HG03060 (cell line): ENCODE measurements at regions not wholly inside any gene's neighbourhood (a gene's known extent, or its start where the extent isn't known, plus 50 kb on each side); places are given as distances from the start of the nearest gene placed in this dataset.

Experiments used
- ATAC-seq: cut with Tn5 transposase; IDR thresholded peaks from one replicate; pipeline ENCODE4 v1.9.1; 2021; ENCODE audit warnings: low read depth, moderate number of reproducible peaks; ENCODE audit not compliant: unreplicated experiment

- no peak for ATAC-seq
Measured at GRCh38 chr15:52925130-52925529, 135.0 kb upstream of the ONECUT1 start.

GRCh38 chr15:52924630-52925029, 134.5 kb upstream of the ONECUT1 start:
- ATAC-seq = no peak

DNA sequence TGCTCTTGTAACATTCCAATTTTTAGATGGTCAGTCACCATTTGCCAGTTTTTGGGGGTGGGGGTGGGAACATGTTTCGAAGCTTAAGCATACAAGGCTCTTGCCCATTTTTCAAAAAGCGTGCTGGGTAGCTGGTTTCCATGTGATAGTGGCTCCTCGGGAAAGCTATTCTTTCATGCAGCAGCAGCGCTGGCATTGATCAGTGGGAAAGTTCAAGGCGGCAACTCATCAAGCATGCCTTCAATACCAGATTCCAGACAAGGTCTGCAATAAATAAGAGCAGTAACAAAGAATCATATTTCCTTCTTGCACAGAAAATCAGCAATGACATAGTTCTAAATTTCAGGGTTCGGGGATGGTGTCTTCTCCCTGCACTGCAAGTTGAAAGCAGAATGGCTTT, 133.5 kb upstream of the ONECUT1 start:
- ATAC-seq = no peak

- ATAC-seq = no peak
Measured at GRCh38 chr15:52922871-52923270, 132.7 kb upstream of the ONECUT1 start.

DNA sequence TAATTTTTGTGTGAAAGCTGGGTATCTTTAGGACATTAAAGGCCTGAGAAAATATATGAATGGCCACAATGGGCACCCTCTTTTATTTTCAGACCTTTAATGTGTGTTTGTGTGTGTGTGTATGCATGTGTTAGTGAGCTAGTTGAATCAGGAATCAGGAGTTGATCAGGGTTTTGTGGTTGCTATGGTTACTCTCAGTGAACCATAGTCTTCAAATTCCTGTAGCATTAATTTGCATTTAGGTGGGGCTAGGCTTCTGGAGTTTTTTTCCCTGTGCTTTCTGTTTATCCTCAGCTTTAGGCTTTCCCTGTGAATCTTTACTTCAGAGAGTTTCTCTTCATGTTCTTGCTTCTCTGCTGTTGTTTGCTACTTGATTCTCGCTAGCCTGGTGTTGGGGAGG, 122.0 kb upstream of the ONECUT1 start:
- ATAC-seq = no peak

- ATAC-seq = no peak
Measured at GRCh38 chr15:52893338-52893737, 103.2 kb upstream of the ONECUT1 start.

- no peak for ATAC-seq
Measured at GRCh38 chr15:52879904-52880303, 89.8 kb upstream of the ONECUT1 start.

DNA sequence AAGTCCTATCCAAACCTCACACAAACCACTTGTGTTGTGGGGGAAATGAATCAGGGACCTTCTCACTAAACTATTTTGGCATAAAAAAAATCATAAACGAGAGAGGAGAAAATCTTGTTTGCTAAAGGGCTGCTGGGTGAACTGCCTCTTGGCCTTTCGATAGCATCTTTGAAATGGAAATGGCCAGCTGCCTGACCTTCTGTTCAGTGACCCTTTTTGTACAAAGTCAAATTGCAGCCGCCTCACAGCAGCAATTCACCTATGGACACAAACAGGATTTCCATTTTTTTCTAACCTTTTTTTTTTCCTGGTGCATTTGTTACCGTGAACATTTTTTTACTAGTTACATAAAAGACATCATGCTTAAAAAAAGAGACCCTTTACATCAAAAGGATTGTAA, 89.0 kb upstream of the ONECUT1 start:
- ATAC-seq = no peak

- ATAC-seq = no peak
Measured at GRCh38 chr15:52876991-52877663, 87.0 kb upstream of the ONECUT1 start.

DNA sequence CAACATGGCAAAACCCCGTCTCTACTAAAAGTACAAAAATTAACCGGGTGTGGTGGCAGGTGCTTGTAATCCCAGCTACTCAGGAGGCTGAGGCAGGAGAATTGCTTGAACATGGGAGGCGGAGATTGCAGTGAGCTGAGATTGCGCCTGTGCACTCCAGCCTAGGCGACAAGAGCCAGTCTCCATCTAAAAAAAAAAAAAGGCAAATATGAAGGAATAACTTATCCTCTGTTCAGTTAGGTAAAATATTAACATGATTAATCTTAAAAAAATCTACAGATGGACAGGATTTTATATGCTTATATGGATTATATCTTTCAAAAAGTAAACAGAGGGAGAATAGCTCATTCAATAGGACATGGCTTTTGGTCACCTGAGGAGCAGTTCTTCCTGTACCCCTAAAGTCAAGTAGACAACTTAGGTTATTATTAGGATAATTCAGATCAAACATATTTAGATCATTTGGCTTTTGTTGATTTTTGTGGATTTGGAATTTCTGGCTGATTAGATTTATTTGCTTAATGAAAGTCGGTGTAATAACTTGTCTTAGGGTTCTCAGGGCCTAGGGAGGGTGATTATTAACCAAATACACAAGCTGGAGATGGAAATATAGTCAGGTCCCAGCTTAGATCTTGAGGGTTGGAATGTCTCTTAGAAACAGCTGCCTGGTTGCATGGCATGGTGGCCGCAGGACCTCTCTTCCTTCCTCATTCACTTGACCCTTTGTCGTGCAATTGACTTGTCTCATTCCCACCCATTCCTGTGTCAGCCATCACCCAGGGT, 82.1 kb upstream of the ONECUT1 start:
- ATAC-seq = no peak

GRCh38 chr15:52870015-52870414, 79.9 kb upstream of the ONECUT1 start:
- ATAC-seq = no peak

DNA sequence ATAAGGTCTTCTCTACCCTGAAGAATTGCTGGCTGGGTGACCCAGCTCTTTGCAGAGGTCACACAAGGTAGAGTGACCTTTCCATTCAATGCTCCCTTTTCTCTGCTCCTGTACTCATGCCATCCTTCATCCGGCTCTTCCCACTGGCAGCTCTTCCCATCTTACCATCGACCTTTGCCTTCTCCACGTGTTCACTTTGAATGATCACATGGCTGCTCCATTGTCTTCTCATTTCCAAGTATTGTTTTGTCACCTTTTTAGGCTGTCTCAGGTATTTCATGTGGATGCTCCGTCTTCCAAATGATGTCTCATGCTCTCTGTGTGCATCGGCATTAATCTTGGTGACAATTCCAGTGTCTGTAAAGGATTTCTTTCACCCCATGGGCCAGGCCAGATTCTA, 76.6 kb upstream of the ONECUT1 start:
- ATAC-seq = no peak

DNA sequence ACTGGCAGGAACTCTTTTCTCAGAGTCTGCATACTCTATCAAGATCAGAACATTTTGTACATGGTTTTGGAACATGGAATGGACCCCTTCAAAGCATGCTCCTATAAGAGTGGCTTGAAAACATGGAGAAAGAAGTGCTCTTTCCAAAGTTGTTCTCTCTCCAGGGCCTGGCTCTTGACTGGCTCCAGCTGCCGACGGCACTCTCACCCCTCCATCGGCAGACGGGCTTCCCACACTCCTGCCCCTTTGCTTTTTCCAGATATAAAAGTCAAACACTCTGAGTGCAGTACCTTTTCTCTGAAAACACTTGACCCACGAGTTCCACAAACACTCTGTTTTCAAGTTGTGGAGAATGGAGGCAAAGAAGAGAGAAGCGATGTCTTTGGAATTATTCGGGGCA, 72.5 kb upstream of the ONECUT1 start:
- no peak for ATAC-seq

- no peak for ATAC-seq
Measured at GRCh38 chr15:52858782-52859176, 68.6 kb upstream of the ONECUT1 start.

DNA sequence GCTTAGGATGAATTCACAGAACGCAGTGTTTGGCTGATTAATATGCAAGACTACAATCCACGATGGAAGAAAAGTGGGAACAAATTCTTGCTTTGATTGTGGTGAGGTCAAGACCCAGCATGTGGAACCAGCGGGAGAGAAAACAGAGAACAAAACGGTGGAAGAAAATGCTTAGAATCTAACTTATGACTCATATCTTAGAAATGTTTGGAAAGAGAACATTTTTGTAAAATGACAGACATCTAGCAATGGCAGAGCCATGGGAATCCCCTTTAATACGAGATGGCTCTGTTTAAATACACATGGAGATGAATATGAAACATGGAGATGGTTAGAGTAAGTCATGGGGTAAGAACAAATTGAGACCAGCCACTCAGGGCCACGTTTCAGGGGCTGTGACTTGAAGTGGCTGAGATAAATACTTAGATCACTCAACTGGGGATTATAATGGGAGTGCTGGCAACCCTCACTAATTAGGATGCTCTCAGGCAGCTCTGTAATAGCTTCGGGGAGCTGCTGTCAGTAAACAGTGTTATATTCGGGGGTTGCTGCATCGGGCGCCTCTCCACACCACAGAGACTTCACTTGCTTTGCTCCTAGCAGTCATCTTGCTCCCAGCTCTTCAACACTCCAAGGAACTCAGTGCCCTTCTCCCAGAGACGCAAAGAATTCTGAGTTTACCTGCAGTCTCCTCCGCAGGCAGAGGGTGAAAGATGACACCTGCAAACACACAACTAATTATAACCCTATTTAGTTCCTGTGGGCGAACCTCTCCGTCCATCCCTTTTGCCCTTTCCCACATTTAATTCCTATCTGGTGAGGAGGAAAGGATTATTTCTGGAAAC, 68.0 kb upstream of the ONECUT1 start:
- no peak for ATAC-seq

- no peak for ATAC-seq
Measured at GRCh38 chr15:52857471-52857870, 67.3 kb upstream of the ONECUT1 start.

- ATAC-seq = no peak
Measured at GRCh38 chr15:52856286-52856685, 66.2 kb upstream of the ONECUT1 start.

- no peak for ATAC-seq
Measured at GRCh38 chr15:52855157-52855556, 65.0 kb upstream of the ONECUT1 start.

DNA sequence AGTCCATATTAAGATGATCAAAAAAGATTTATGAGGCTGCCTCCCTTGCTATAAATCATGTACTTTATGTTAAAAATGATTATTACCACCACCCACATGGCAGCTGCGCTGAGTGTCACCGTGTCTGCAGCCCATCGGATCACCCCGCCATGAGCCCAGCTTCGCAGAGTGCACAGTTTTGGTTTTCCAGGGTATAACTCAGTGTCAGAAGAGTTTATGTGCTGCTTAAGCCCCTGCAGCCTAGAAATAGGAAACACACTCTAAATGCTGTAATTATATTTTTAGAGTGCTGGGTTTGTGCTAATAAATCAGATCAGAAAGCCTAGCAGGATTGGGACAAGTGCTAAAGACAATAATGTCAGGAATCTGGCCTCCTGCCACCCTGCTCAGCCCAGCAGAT, 54.7 kb upstream of the ONECUT1 start:
- no peak for ATAC-seq
